ENCODE measurements at regions not wholly inside any gene's neighbourhood (a gene's known extent, or its start where the extent isn't known, plus 50 kb on each side); places are given as distances from the start of the nearest gene placed in this dataset.

DNA sequence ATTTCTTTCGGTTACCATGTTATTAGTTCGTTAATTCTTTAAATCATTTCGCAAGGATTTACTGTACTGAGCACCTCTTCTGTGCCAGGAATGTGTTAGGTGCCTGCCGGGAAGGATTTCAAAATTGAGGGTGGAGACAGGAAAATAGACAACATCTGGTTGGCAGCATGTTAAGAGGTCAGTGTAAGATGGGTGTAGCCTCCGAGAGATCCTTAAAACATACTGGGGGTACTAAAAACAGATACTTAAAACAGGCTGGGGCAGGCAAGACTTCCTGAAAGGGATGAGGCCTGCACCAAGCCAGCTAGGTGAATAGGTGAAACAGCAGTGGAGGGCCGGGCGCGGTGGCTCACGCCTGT lies 178.0 kb upstream of the SGK1 start:
- H3K4me3 ChIP-seq (replicated peaks in 1 of 2; ENCODE audit: low read depth in 2 of 2, low read length in 2 of 2): no peak overlapping the region
- TF ChIP-seq, protein P1, sequence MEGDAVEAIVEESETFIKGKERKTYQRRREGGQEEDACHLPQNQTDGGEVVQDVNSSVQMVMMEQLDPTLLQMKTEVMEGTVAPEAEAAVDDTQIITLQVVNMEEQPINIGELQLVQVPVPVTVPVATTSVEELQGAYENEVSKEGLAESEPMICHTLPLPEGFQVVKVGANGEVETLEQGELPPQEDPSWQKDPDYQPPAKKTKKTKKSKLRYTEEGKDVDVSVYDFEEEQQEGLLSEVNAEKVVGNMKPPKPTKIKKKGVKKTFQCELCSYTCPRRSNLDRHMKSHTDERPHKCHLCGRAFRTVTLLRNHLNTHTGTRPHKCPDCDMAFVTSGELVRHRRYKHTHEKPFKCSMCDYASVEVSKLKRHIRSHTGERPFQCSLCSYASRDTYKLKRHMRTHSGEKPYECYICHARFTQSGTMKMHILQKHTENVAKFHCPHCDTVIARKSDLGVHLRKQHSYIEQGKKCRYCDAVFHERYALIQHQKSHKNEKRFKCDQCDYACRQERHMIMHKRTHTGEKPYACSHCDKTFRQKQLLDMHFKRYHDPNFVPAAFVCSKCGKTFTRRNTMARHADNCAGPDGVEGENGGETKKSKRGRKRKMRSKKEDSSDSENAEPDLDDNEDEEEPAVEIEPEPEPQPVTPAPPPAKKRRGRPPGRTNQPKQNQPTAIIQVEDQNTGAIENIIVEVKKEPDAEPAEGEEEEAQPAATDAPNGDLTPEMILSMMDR (IDR thresholded peaks at IDR 0.05; ENCODE audit: low read depth, low read length): no peak
- peak in 1 of 2 donors; percentile 49 for DNase-seq (ENCODE audit: low read depth in 2 of 2)

DNA sequence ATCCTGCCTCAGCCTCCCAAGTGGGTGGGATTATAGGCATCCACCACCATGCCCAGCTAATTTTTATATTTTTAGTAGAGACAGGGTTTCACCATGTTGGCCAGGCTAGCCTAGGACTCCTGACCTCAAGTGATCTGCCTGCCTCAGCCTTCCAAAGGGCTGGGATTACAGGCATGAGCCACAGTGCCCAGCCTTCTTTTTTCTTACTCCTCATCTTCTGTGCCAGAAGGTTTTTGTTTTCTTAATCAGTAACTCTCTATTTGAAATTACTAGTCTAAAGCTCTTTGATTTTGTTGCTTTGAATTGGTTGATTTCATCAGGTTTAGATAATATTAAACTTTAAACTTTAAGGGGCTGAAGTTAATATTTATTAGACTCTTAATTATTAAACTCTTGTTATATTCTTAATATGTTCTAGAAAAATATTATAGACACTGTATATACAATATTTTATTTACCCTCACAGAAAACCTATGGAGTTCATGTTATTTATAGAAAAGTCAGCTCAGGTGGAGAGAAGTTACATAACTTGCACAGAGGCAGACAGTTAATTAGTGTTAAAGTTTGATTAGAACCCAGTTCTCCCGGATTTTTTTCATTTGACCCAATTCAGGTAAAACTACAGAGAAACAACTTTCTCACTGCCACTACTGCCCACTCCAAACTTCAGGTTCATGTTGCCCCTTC lies 177.4 kb upstream of the SGK1 start:
- no peak for DNase-seq (ENCODE audit: low read depth in 2 of 2)
- H3K4me3 ChIP-seq (replicated peaks in 1 of 2; ENCODE audit: low read depth in 2 of 2, low read length in 2 of 2): no peak overlapping the region
- TF ChIP-seq, protein P1 (IDR thresholded peaks at IDR 0.05; ENCODE audit: low read depth, low read length): no peak

DNA sequence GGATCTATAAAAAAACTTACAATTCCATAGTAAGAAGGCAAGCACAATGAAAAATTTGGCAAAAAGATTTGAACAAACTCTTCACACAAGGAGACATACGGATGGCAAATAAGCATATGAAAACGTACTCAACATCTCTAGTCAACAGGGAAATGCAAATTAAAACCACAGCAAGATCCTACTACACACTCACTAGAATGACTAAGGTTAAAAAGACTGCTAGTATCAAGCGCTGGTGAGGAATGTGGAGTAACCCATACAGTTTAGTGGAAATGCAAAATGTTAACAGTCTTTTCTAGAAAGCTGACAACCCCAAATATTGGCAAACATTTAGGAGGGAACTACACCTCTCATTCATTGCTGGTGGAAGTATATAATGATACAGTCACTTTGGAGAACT lies 175.9 kb upstream of the SGK1 start:
- TF ChIP-seq, protein P1 (IDR thresholded peaks at IDR 0.05; ENCODE audit: low read depth, low read length): no peak
- no peak for DNase-seq (ENCODE audit: low read depth in 2 of 2)
- H3K4me3 ChIP-seq (replicated peaks in 1 of 2; ENCODE audit: low read depth in 2 of 2, low read length in 2 of 2): no peak overlapping the region

DNA sequence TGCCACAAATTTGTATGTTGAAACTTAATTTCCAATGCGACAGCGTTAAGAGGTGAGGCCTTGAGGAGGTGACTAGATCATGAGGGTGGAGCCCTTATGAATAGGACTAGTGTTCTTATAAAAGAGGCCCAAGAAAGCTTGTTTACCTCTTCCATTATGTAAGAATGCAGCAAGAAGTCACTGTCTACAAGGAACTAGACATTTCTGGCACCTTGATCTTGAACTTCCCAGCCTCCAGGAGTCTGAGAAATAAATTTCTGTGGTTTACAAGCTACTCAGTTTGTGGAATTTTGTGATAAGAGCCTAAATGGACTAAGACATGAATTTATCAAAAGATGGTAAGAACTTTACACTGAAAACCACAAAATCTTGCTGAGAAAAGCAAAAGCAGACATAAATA lies 173.6 kb upstream of the SGK1 start:
- peak in 1 of 2 donors; percentile 56 for DNase-seq (ENCODE audit: low read depth in 2 of 2)
- TF ChIP-seq, protein P1 (IDR thresholded peaks at IDR 0.05; ENCODE audit: low read depth, low read length): no peak
- H3K4me3 ChIP-seq (replicated peaks in 1 of 2; ENCODE audit: low read depth in 2 of 2, low read length in 2 of 2): no peak overlapping the region

DNA sequence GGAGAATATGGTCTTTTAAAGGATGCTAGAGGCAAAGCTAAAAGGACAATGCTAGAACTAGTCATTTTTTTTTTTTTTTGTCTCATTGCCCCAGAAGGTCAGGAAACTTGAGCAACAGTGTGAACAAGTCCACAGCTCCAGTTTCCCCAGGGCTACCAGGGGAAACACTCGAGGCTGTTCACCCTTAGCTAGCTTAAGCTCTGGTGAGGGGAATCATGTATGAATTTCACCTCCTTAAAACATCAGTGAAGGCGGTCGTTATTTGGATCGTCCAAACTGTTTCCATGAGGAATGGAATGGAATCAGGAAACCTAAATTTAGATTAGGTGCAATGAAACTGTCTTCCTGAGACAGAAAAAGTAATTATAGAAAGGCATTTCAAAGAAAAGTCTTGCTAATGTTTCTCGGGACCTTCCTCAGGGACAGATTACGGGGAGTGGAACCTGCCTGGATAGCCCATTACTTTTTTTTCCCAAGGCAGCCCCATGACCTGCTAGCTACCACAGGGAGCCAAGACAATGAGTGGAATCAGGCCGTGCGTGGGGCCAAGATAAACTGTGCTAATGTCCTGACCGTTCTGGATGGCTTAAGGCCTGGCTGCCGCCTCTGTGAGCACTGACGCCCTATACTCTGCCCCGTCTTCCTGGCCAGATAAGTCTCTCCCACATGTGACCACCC lies 164.8 kb upstream of the SGK1 start:
- TF ChIP-seq, protein P1 (IDR thresholded peaks at IDR 0.05; ENCODE audit: low read depth, low read length): no peak
- peak; percentile 16 to 76 for DNase-seq (ENCODE audit: low read depth in 2 of 2)
- H3K4me3 ChIP-seq (replicated peaks in 1 of 2; ENCODE audit: low read depth in 2 of 2, low read length in 2 of 2): no peak overlapping the region

DNA sequence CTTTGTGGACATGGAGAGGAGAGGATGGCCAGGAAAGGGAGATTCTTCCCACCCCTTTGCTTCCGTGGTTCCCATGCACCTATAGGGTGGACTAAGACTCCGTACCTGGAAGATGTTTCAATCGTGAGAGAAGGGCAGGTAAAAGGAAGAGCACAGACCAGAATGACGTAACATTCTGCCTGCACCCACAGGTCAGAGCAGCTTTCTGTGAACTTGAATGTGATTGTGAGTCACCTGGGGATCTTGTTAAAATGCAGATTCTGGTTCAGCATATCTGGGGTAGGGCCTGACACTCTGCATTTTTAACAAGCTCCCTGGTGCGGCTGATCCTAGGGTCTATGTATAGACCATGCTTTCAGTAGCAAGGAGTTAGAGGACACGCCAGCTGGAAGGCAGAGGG lies 164.1 kb upstream of the SGK1 start:
- no peak for DNase-seq (ENCODE audit: low read depth in 2 of 2)
- TF ChIP-seq, protein P1 (IDR thresholded peaks at IDR 0.05; ENCODE audit: low read depth, low read length): no peak
- no peak overlapping the region for H3K4me3 ChIP-seq (replicated peaks in 1 of 2; ENCODE audit: low read depth in 2 of 2, low read length in 2 of 2)

Measured in cardiac fibroblast (primary cell).